Immature natural killer cell (primary cell): ENCODE measurements at regions not wholly inside any gene's neighbourhood (a gene's known extent, or its start where the extent isn't known, plus 50 kb on each side); places are given as distances from the start of the nearest gene placed in this dataset.

Source experiments
- DNase-seq, 3 donors: peaks; one replicate each; pipeline ENCODE4 v3.0.0; 2022; ENCODE audit warnings: mixed read lengths in 1 of 3
- H3K27ac Mint-ChIP-seq, 6 donors: one replicate each; pipeline ENCODE4 v1.8.0; 2020; ENCODE audit warnings: mixed read lengths in 6 of 6, mild to moderate bottlenecking in 5 of 6, inconsistent platforms in 4 of 6, moderate library complexity in 3 of 6
- H3K27me3 Mint-ChIP-seq, 3 donors: one replicate each; pipeline ENCODE4 v1.8.0; 2020 to 2021; ENCODE audit warnings: low read depth in 3 of 3, mild to moderate bottlenecking in 3 of 3, mixed read lengths in 3 of 3, moderate library complexity in 3 of 3, inconsistent platforms in 1 of 3
- H3K36me3 Mint-ChIP-seq, 3 donors: one replicate each; pipeline ENCODE4 v1.8.0; 2020; ENCODE audit warnings: mixed read lengths in 3 of 3, inconsistent platforms in 2 of 3, mild to moderate bottlenecking in 2 of 3
- H3K4me1 Mint-ChIP-seq, 2 donors: one replicate each; pipeline ENCODE4 v1.8.0; 2020; ENCODE audit warnings: inconsistent platforms in 2 of 2, mild to moderate bottlenecking in 2 of 2, mixed read lengths in 2 of 2, moderate library complexity in 1 of 2
- H3K4me3 Mint-ChIP-seq, 5 donors: one replicate each; pipeline ENCODE4 v1.8.0; 2020; ENCODE audit warnings: mild to moderate bottlenecking in 5 of 5, mixed read lengths in 5 of 5, inconsistent platforms in 3 of 5, moderate library complexity in 3 of 5
- H3K9me3 Mint-ChIP-seq, 6 donors: one replicate each; pipeline ENCODE4 v1.8.0; 2020; ENCODE audit warnings: mild to moderate bottlenecking in 6 of 6, mixed read lengths in 6 of 6, inconsistent platforms in 4 of 6, moderate library complexity in 3 of 6

GRCh38 chr2:177020524-177021119 is 192.0 kb upstream of the HNRNPA3 start:
- no peak overlapping the region for H3K4me3 Mint-ChIP-seq
- peaks cover 0 to 3% (median 0%) of the 10 kb centered on the region in 3 donors for H3K36me3 Mint-ChIP-seq
- peaks cover 2 to 8% (median 2%) of the 10 kb centered on the region in 3 donors for H3K27me3 Mint-ChIP-seq
- H3K27ac Mint-ChIP-seq = no peak overlapping the region
- peaks cover 0 to 9% (median 0%) of the 10 kb centered on the region in 6 donors for H3K9me3 Mint-ChIP-seq
- DNase-seq = no peak
- H3K4me1 Mint-ChIP-seq = no peaks in the 10 kb centered on the region

GRCh38 chr2:177021706-177022343 is 190.8 kb upstream of the HNRNPA3 start:
- Mint-ChIP-seq H3K4me1 (no peaks in the 10 kb centered on the region), H3K27me3 (peaks cover 0 to 8% (median 2%) of the 10 kb centered on the region in 3 donors), H3K4me3 (no peak overlapping the region), H3K27ac (no peak overlapping the region), H3K9me3 (peaks cover 0 to 9% (median 0%) of the 10 kb centered on the region in 6 donors), H3K36me3 (peaks cover 0 to 3% (median 0%) of the 10 kb centered on the region in 3 donors)
- DNase-seq = no peak

DNA sequence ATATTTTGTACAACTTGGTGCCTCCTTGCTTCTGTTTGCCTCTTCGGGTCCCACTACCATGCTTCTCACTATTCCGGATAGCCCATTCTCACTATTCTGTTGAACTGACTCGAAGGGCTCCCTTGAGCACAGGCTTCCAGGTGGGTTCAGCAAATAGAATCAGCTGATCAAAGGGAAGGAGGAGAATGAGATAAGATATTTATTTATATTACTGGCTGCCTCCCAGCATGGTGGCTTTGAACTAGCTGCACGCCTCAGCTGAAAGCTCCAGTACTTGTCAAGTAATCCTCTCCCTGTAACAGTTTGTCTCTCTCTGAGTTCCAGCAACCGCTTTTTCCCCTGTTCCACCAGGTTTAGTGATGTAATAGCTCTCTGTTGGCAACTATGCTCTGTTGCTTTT is 187.8 kb upstream of the HNRNPA3 start:
- no peak for DNase-seq
- no peak overlapping the region for H3K4me3 Mint-ChIP-seq
- H3K4me1 Mint-ChIP-seq = no peaks in the 10 kb centered on the region
- H3K27me3 Mint-ChIP-seq = peaks cover 2 to 11% (median 2%) of the 10 kb centered on the region in 3 donors
- H3K27ac Mint-ChIP-seq = no peak overlapping the region
- peaks cover 0 to 9% (median 0%) of the 10 kb centered on the region in 6 donors for H3K9me3 Mint-ChIP-seq
- no peaks in the 10 kb centered on the region for H3K36me3 Mint-ChIP-seq

GRCh38 chr2:177026253-177026652 is 186.3 kb upstream of the HNRNPA3 start:
- peaks cover 0 to 9% (median 0%) of the 10 kb centered on the region in 6 donors for H3K9me3 Mint-ChIP-seq
- H3K36me3 Mint-ChIP-seq = no peaks in the 10 kb centered on the region
- H3K4me1 Mint-ChIP-seq = no peaks in the 10 kb centered on the region
- no peak for DNase-seq
- peaks cover 2 to 8% (median 2%) of the 10 kb centered on the region in 3 donors for H3K27me3 Mint-ChIP-seq
- no peak overlapping the region for H3K27ac Mint-ChIP-seq
- no peak overlapping the region for H3K4me3 Mint-ChIP-seq

DNA sequence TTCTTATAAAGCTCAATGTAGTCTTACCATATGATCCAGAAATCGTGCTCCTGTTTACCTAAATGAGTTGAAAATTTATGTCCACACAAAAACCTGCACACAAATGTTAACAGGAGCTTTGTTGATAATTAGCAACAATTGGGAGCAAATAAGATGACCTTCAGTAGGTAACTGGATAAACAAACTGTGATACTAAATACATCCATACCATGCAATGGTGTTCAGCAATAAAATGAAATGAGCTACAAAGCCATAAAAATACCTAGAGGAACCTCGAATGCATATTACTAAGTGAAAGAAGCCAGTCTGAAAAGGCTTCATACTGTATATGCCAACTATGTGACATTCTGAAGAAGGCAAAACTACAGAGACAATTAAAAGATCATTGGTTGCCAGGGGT is 185.6 kb upstream of the HNRNPA3 start:
- H3K27me3 Mint-ChIP-seq = peaks cover 2 to 8% (median 2%) of the 10 kb centered on the region in 3 donors

GRCh38 chr2:177028296-177028695 is 184.3 kb upstream of the HNRNPA3 start:
- Mint-ChIP-seq H3K27ac (no peak overlapping the region), H3K36me3 (no peaks in the 10 kb centered on the region), H3K4me3 (no peak overlapping the region), H3K27me3 (peaks cover 0 to 12% (median 2%) of the 10 kb centered on the region in 3 donors), H3K9me3 (peaks cover 0 to 9% (median 0%) of the 10 kb centered on the region in 6 donors), H3K4me1 (no peaks in the 10 kb centered on the region)
- no peak for DNase-seq

More for the DNA sequence above, 185.6 kb upstream of the HNRNPA3 start:
- Mint-ChIP-seq H3K36me3 (no peaks in the 10 kb centered on the region), H3K4me1 (no peaks in the 10 kb centered on the region), H3K4me3 (no peak overlapping the region), H3K27ac (no peak overlapping the region), H3K9me3 (peaks cover 0 to 9% (median 0%) of the 10 kb centered on the region in 6 donors)
- DNase-seq = no peak

DNA sequence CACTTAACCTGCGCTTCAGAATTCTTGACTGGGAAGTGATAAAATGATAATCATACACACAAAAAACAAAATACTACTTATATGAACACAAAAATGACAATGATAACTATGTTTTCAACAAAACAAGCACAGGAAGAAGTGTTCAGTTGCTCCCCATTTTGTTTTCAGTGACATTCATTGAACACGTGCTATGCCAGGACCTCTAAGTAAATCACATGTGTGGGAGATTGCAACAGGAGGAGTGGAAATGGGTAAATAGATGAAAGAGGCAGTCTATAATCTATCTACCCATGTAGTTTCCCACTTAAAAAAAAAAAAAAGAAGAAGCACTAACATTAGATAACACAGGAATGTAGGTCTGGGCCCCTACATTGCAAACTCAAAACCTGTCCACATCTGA is 183.5 kb upstream of the HNRNPA3 start:
- DNase-seq = no peak
- H3K9me3 Mint-ChIP-seq = peaks cover 0 to 1% (median 0%) of the 10 kb centered on the region in 6 donors
- no peaks in the 10 kb centered on the region for H3K36me3 Mint-ChIP-seq
- peaks cover 0 to 12% (median 2%) of the 10 kb centered on the region in 3 donors for H3K27me3 Mint-ChIP-seq
- no peak overlapping the region for H3K27ac Mint-ChIP-seq
- H3K4me3 Mint-ChIP-seq = no peak overlapping the region
- H3K4me1 Mint-ChIP-seq = no peaks in the 10 kb centered on the region

GRCh38 chr2:177029501-177029900 is 183.1 kb upstream of the HNRNPA3 start:
- no peaks in the 10 kb centered on the region for H3K9me3 Mint-ChIP-seq
- peaks cover 0 to 12% (median 2%) of the 10 kb centered on the region in 3 donors for H3K27me3 Mint-ChIP-seq
- H3K27ac Mint-ChIP-seq = no peak overlapping the region
- H3K4me3 Mint-ChIP-seq = no peak overlapping the region
- no peaks in the 10 kb centered on the region for H3K36me3 Mint-ChIP-seq
- no peaks in the 10 kb centered on the region for H3K4me1 Mint-ChIP-seq
- DNase-seq = no peak

- H3K36me3 Mint-ChIP-seq = no peaks in the 10 kb centered on the region
- DNase-seq = no peak
- no peak overlapping the region for H3K4me3 Mint-ChIP-seq
- H3K27ac Mint-ChIP-seq = no peak overlapping the region
- peaks cover 0 to 12% (median 2%) of the 10 kb centered on the region in 3 donors for H3K27me3 Mint-ChIP-seq
- H3K9me3 Mint-ChIP-seq = no peaks in the 10 kb centered on the region
- H3K4me1 Mint-ChIP-seq = no peaks in the 10 kb centered on the region
These were observed 182.7 kb upstream of the HNRNPA3 start for GRCh38 chr2:177029901-177030300.

DNA sequence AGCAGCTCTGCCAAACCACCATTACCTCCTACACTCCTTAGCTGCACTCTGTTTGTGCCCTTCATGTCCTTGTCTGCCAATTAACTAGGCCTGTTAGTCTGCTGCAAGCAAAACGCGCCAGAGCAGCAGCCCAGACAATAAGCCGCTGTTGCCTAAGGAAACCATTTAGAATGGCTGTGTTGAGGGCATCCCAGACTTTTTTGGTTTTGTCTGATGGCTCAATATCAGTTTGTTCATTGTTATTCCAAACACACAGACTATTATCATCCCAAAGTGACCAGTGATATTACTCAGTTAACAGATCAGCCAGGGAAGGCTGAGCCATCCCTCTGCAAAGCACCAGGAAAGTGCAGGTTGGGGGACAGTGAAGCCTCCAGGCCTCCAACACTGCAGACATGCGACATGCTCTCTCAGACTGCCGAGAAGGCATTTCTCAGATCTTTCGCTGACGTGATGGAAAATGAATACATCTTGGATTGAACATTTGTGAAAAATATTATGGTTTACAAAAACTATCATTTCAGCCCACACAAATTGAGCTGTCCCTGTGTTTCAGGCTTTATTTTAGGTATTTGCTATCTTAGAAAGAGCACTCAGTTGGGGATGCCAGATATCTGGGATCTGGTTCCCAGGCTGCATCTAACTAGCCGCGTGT is 182.0 kb upstream of the HNRNPA3 start:
- Mint-ChIP-seq H3K4me1 (no peaks in the 10 kb centered on the region), H3K36me3 (no peaks in the 10 kb centered on the region), H3K27ac (no peak overlapping the region), H3K9me3 (no peaks in the 10 kb centered on the region), H3K27me3 (peaks cover 0 to 6% (median 2%) of the 10 kb centered on the region in 3 donors), H3K4me3 (no peak overlapping the region)
- no peak for DNase-seq

DNA sequence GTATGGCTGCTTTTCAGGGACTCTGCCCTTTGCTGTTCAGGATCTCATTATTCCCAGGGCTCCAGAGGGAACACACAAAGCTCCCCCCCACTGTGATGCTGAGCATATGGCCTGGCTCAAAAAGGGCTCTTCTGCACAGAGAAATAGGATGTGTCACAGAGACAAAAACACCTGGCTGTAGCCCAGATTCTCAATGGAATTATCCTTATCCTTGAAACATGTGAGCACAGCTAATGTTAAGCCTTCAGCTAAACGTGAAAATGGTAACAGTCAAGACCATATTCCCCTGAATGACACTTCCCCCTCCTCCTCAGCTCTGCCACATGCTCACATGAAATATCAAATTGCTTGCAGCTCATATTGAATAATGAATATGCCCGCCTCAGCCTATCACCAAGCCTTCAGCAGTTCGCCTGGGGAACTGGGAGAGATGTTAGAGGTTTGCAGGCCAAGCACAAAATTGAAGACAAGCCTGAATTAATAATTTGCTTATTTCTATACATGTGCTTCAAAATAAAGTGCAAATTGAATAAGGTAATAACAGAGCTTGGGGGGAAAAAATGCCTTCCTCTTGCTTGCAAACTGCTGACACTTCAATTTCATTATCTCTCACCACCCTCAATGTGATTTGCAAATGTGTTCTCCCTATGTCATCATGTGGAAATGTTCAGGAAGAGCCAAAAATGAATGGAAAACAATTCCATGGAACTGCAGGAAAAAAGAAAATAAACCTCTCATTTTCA is 181.0 kb upstream of the HNRNPA3 start:
- H3K36me3 Mint-ChIP-seq = no peaks in the 10 kb centered on the region
- H3K9me3 Mint-ChIP-seq = no peaks in the 10 kb centered on the region
- no peak overlapping the region for H3K27ac Mint-ChIP-seq

GRCh38 chr2:177036747-177037146 is 175.8 kb upstream of the HNRNPA3 start:
- no peak for DNase-seq
- Mint-ChIP-seq H3K4me1 (no peaks in the 10 kb centered on the region), H3K36me3 (no peaks in the 10 kb centered on the region), H3K27me3 (peaks cover 0 to 12% (median 2%) of the 10 kb centered on the region in 3 donors), H3K9me3 (no peaks in the 10 kb centered on the region), H3K4me3 (no peak overlapping the region), H3K27ac (no peak overlapping the region)

More for the DNA sequence above, 181.0 kb upstream of the HNRNPA3 start:
- Mint-ChIP-seq H3K4me1 (no peaks in the 10 kb centered on the region), H3K4me3 (no peak overlapping the region), H3K27me3 (peaks cover 0 to 12% (median 2%) of the 10 kb centered on the region in 3 donors)
- no peak for DNase-seq

DNA sequence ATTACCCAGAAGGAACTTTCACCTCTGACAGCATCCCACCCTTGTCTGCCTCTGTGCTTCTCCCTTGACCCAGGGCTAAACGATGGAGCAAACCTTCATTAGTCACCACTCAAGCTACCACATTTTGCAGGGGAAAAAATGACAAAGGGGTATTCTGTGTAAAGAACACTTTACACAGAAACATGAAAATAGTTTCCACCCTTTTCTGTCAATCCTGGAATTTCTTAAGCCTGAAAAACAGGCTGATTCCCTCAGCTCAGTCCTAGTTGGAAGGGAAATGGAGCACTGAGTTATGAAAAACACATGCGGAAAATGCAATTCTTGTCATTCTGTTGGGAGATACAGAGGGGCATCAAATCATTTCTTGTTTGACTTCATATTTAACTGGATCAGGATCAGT is 175.0 kb upstream of the HNRNPA3 start:
- no peak for DNase-seq
- no peak overlapping the region for H3K27ac Mint-ChIP-seq
- no peaks in the 10 kb centered on the region for H3K36me3 Mint-ChIP-seq
- H3K27me3 Mint-ChIP-seq = peaks cover 0 to 10% (median 2%) of the 10 kb centered on the region in 3 donors
- H3K4me1 Mint-ChIP-seq = no peaks in the 10 kb centered on the region
- H3K4me3 Mint-ChIP-seq = no peak overlapping the region
- H3K9me3 Mint-ChIP-seq = no peaks in the 10 kb centered on the region
